Epithelial cell of proximal tubule (primary cell): ENCODE measurements at regions not wholly inside any gene's neighbourhood (a gene's known extent, or its start where the extent isn't known, plus 50 kb on each side); places are given as distances from the start of the nearest gene placed in this dataset.
"Not testable (repeated sequence)": the region's sequence is repeated elsewhere in the genome, so short reads cannot be mapped to it uniquely, and the experiment has no call there.

ENCODE experiments used
- DNase-seq: peaks from one replicate; pipeline ENCODE4 v3.0.0-alpha.2; 2011; ENCODE audit warnings: low read depth
- H3K4me3 ChIP-seq: 2 replicates; pipeline ENCODE4 v1.5.1; 2011; ENCODE audit warnings: low read depth, mild to moderate bottlenecking, low read length
- CTCF ChIP-seq: conservative IDR thresholded peaks from 2 replicates; pipeline ENCODE4 v1.5.1; 2012; ENCODE audit warnings: low read depth, mild to moderate bottlenecking, low read length

DNA sequence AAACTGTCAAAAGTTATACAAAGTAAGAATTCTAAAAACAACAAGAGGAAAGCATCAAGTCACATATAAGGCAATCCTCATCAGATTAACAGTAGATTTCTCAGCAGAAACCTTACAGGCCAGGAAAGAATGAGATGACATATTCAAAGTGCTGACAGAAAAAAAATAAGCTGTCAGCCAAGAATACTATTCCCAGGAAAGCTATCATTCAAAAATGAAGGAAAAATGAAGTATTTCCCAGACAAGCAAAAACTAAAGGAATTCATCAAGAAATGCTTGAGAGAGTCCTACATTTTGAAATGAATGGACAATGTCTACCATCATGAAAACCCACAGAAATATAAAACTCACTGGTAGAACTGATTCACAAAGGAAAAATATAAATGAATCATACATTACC lies 268.9 kb upstream of the OSR1 start:
- no peak for DNase-seq
- TF ChIP-seq CTCF: no peak
- no peak overlapping the region for H3K4me3 ChIP-seq

DNA sequence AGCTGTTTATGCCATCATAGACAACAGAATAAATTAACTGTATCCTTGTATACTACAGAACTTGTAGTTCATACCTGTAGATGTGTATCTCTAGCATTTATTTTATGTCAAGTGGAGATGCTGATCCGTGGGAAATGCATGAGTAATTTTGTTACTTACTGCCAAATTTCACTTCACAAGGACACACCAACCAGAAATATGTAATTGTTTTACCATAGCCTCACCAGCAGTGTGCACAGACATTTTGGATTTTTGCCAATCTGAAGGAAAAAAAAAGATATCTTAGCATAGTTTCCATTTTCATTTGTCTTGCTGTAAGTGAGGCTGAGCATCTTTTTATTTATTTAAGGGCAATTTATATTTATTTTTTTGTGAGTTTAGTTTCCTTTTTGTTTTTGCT lies 265.1 kb upstream of the OSR1 start:
- no peak for TF ChIP-seq CTCF
- H3K4me3 ChIP-seq: no peak overlapping the region
- no peak for DNase-seq

GRCh38 chr2:19617257-19617848 lies 258.9 kb upstream of the OSR1 start:
- no peak overlapping the region for H3K4me3 ChIP-seq
- DNase-seq: no peak
- TF ChIP-seq CTCF: no peak

DNA sequence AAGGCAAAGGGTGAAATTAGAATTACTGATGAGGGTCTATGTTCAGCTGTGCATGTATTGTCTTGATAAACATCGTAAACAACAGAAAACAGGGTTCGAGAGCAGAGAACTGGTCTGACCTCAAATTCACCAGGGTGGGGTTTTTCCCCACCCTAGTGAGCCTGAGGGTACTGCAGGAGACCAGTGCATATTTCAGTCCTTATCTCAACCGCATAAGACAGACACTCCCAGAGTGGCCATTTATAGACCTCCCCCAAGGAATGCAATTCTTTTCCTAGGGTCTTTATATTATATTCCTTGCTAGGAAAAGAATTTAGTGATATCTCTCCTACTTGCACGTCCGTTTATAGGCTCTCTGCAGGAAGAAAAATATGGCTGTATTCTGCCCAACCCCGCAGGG lies 257.0 kb upstream of the OSR1 start:
- not testable (repeated sequence) for H3K4me3 ChIP-seq, DNase-seq

- H3K4me3 ChIP-seq: no peak overlapping the region
- DNase-seq: no peak
- TF ChIP-seq CTCF: no peak
Measured at GRCh38 chr2:19614066-19614465, 255.6 kb upstream of the OSR1 start.

DNA sequence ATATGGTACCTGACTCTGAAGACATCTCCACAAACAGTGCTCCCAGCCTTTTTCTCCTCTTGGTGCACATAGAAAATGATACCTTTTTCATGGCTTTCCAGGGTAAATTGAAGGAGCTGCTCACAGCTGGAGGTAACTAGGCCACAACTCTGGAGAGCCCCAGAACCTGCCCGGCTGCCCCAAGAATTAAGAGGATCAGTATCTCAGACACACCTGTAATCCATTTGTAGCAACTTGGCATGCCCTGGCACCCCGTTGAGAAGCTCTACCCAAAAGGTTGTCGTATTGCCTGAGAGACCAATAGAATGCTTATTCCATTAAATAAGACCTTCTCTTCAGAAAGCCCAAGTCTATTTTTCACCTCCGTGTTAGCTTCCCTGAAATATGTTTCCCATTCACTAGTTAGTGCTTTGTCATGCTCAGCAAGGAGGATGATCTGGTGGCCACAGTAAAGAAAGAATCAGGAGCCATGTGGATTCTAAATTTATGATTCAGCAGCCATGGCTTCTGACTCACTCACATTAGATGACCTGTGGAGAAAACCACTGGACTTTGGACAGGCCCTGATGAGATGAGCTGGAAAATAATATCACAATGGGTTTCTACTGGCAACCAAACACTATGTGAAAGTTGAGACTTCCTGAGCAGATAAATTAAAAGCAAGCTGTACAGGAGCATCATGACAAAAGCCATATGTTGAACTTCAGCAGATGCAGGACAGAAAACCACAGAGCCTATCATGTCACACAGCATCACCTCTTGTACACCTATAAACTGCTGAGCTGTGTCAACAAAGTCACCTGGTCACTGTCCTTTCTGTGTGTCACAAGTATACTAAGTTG lies 253.3 kb upstream of the OSR1 start:
- no peak for TF ChIP-seq CTCF
- peak; percentile 96 for DNase-seq
- H3K4me3 ChIP-seq: no peak overlapping the region

DNA sequence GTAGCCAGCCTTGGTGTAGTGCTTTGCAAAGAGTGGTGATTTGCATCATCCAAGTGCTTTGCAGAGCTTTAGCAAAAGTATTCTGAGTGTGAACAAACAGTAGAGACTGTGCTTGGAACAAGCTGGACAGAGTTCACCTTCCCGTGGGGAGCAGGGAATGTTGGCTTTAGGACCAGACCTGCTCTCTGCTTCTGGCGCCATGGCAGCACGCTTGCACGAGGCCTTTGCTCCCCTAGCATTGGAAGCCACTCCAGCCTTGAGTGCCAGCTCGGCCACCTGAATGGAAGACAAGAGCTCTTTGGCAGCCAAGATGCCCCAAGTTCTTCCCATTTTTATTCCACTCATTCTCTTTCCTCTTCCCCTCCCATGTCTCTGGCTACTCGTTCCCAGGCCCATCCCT lies 250.8 kb upstream of the OSR1 start:
- no peak for DNase-seq
- H3K4me3 ChIP-seq: no peak overlapping the region
- TF ChIP-seq CTCF: no peak
